PC-9 (cell line): ENCODE measurements at regions not wholly inside any gene's neighbourhood (a gene's known extent, or its start where the extent isn't known, plus 50 kb on each side); places are given as distances from the start of the nearest gene placed in this dataset.

ENCODE experiments used
- BruUV-seq: library from RNA; stranded (reverse); fragments of 400-500 nt; replicated peaks from 2 replicates; lab custom pipeline; 2021; lab: Mats Ljungman, UMichigan
- CTCF ChIA-PET: fragments of 300-600 bp; sonication (Branson Sonifier 250); formaldehyde crosslinking; loops from one replicate; lab custom pipeline; 2022; ENCODE audit warnings: antibody characterized with exemption; lab: Charles Lee
- POLR2A ChIA-PET: fragments of 300-600 bp; sonication (Branson Sonifier 250); formaldehyde crosslinking; loops from one replicate; lab custom pipeline; 2022; ENCODE audit warnings: antibody characterized with exemption; ENCODE audit not compliant: unreplicated experiment; lab: Charles Lee
- DNase-seq, 2 experiments: peaks; one replicate each; pipeline versions ENCODE4 v3.0.0 to v3.0.0-alpha.2; 2015 to 2022; ENCODE audit warnings: mixed read lengths in 1 of 2
- H2AFZ ChIP-seq: fragments of 200-600 bp; sonication (generic); 2 replicates; pipeline ENCODE4 v1.8.1; 2017; ENCODE audit warnings: antibody characterized with exemption
- H3F3A ChIP-seq: fragments of 200-600 bp; sonication (generic); 2 replicates; pipeline ENCODE4 v1.8.1; 2017; ENCODE audit warnings: antibody characterized with exemption, mild to moderate bottlenecking, low read depth; ENCODE audit not compliant: insufficient read depth
- H3K27ac ChIP-seq: fragments of 200-600 bp; sonication (generic); 2 replicates; pipeline ENCODE4 v1.6.1; 2016; ENCODE audit warnings: mixed run types
- H3K27me3 ChIP-seq: fragments of 200-600 bp; sonication (generic); 2 replicates; pipeline ENCODE4 v1.6.1; 2016; ENCODE audit warnings: low read depth, mixed run types; ENCODE audit not compliant: insufficient read depth
- H3K36me3 ChIP-seq: fragments of 200-600 bp; sonication (generic); 2 replicates; pipeline ENCODE4 v1.6.1; 2016; ENCODE audit warnings: low read depth, mixed run types
- H3K4me1 ChIP-seq: fragments of 200-600 bp; sonication (generic); replicated peaks from 2 replicates; pipeline ENCODE4 v1.6.1; 2016; ENCODE audit warnings: mixed run types; ENCODE audit not compliant: insufficient read depth
- H3K4me2 ChIP-seq: fragments of 200-600 bp; sonication (generic); 2 replicates; pipeline ENCODE4 v1.6.1; 2017; ENCODE audit warnings: mixed run types
- H3K4me3 ChIP-seq: fragments of 200-600 bp; sonication (generic); 2 replicates; pipeline ENCODE4 v1.6.1; 2016; ENCODE audit warnings: mixed run types
- H3K79me2 ChIP-seq: fragments of 200-600 bp; sonication (generic); 2 replicates; pipeline ENCODE4 v1.6.1; 2017; ENCODE audit warnings: low read depth, mixed run types
- H3K9me2 ChIP-seq: fragments of 200-600 bp; sonication (generic); 2 replicates; pipeline ENCODE4 v1.8.1; 2017; ENCODE audit warnings: mild to moderate bottlenecking; ENCODE audit not compliant: insufficient read depth
- H3K9me3 ChIP-seq: fragments of 200-600 bp; sonication (generic); 2 replicates; pipeline ENCODE4 v1.8.1; 2016; ENCODE audit warnings: low read depth; ENCODE audit not compliant: insufficient read depth
- H4K20me1 ChIP-seq: fragments of 200-600 bp; sonication (generic); 2 replicates; pipeline ENCODE4 v1.8.1; 2017; ENCODE audit not compliant: insufficient read depth
- EZH2 ChIP-seq: fragments of 200-600 bp; sonication (generic); IDR thresholded peaks from 2 replicates; pipeline ENCODE4 v1.8.0; 2017; ENCODE audit warnings: antibody characterized with exemption, low read depth
- intact Hi-C: fragments of 100-400 bp; cut with micrococcal nuclease; formaldehyde crosslinking; loops from one replicate; pipeline ENCODE4 v1.10.0; 2022; ENCODE audit not compliant: unreplicated experiment
- TF ChIP-seq, protein P1 (sequence below): fragments of 200-600 bp; sonication (generic); conservative IDR thresholded peaks from 2 replicates; pipeline ENCODE4 v1.6.1; 2017; ENCODE audit warnings: mixed run types, antibody characterized with exemption, mild to moderate bottlenecking, moderate library complexity

DNA sequence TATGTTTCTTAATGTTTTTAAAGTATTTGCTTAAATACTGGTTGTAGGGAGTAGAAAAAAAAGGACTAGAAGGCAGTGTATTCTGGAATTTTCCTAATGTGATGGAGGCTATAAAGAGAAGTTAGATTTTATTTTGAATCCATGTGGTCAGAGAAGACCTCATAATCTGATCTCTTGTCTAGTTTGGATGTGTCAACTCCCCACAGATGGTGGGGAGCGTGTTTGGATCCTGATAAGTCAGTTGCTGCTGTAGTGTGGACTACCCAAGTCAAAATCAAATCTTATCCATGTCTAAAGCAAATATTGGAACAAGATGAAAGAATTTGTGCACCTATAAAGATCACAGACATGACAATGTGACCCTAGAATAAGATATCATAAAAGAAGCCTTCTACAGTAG lies 918.0 kb downstream of the LTN1 start:
- ChIA-PET CTCF (no interaction called here), POLR2A (no interaction called here)
- Histone ChIP-seq H2AFZ (no peak overlapping the region), H3K79me2 (no peaks in the 10 kb centered on the region), H3K4me1 (no peaks in the 10 kb centered on the region), H3F3A (no peaks in the 10 kb centered on the region), H3K36me3 (no peaks in the 10 kb centered on the region), H4K20me1 (no peaks in the 10 kb centered on the region), H3K27me3 (no peaks in the 10 kb centered on the region), H3K4me2 (no peak overlapping the region), H3K27ac (no peak overlapping the region), H3K4me3 (no peak overlapping the region), H3K9me2 (no peaks in the 10 kb centered on the region), H3K9me3 (no peaks in the 10 kb centered on the region)
- no peak for TF ChIP-seq EZH2
- TF ChIP-seq, protein P1, sequence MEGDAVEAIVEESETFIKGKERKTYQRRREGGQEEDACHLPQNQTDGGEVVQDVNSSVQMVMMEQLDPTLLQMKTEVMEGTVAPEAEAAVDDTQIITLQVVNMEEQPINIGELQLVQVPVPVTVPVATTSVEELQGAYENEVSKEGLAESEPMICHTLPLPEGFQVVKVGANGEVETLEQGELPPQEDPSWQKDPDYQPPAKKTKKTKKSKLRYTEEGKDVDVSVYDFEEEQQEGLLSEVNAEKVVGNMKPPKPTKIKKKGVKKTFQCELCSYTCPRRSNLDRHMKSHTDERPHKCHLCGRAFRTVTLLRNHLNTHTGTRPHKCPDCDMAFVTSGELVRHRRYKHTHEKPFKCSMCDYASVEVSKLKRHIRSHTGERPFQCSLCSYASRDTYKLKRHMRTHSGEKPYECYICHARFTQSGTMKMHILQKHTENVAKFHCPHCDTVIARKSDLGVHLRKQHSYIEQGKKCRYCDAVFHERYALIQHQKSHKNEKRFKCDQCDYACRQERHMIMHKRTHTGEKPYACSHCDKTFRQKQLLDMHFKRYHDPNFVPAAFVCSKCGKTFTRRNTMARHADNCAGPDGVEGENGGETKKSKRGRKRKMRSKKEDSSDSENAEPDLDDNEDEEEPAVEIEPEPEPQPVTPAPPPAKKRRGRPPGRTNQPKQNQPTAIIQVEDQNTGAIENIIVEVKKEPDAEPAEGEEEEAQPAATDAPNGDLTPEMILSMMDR = no peak
- intact Hi-C loops = no loop called here
- no peak for DNase-seq
- no TSS peak for BruUV-seq

DNA sequence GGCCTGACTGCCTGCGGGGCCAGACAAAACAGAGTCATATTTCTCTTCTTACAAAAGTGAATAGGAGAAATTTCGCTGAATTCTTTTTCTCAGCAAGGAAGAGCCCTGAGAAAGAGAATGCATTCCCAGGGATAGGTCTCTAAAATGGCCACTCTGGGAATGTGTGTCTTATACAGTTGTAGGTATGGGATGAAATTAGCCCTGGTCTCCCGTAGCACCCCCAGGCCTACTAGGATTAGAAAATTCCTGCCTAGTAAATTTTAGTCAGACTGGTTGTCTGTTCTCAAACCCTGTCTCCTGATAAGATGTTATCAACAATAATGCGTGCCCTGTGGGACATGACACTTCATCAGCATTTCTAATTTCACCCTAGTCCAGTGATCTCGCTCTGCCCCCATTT lies 920.1 kb downstream of the LTN1 start:
- TF ChIP-seq EZH2 = no peak
- TF ChIP-seq, protein P1 = no peak
- POLR2A ChIA-PET = no interaction called here

DNA sequence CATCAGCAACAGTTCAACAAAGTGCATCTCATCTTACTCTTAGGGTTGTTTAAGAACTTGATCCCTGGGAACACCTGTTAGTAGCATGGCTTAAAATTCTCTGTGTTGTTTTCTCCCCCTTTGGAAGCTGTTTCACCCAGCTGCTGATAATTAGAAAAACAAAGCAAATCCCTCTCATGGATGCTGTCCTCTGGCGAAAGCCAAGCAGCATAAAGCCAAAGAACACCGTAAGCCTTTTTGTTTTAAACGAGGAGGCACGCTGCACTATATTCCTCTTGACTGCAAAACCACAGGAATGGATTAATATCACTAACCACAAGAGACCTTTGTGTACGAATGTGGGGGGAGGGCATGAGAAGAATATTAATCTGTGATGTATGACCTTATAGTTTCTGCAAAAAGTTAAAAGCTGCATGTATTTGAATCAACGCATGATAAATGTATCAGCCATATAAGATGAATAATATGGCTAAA lies 923.2 kb downstream of the LTN1 start:
- no peaks in the 10 kb centered on the region for H3K27me3 ChIP-seq
- no peak overlapping the region for H3K27ac ChIP-seq
- no peak overlapping the region for H3K4me2 ChIP-seq
- H3K4me1 ChIP-seq = no peaks in the 10 kb centered on the region
- intact Hi-C loops = no loop called here
- TF ChIP-seq, protein P1 = no peak
- no peak for TF ChIP-seq EZH2
- H3K9me3 ChIP-seq = no peaks in the 10 kb centered on the region
- no peaks in the 10 kb centered on the region for H4K20me1 ChIP-seq
- no peak for DNase-seq
- H3F3A ChIP-seq = no peaks in the 10 kb centered on the region
- no TSS peak for BruUV-seq
- CTCF ChIA-PET = no interaction called here
- POLR2A ChIA-PET = no interaction called here
- no peaks in the 10 kb centered on the region for H3K9me2 ChIP-seq
- no peak overlapping the region for H3K4me3 ChIP-seq
- H3K79me2 ChIP-seq = no peaks in the 10 kb centered on the region
- no peaks in the 10 kb centered on the region for H3K36me3 ChIP-seq
- no peak overlapping the region for H2AFZ ChIP-seq

More for the DNA sequence above, 920.1 kb downstream of the LTN1 start:
- H3K27me3 ChIP-seq = no peaks in the 10 kb centered on the region
- CTCF ChIA-PET = no interaction called here
- H2AFZ ChIP-seq = no peak overlapping the region
- H3K4me1 ChIP-seq = no peaks in the 10 kb centered on the region
- BruUV-seq = no TSS peak
- no peaks in the 10 kb centered on the region for H3K79me2 ChIP-seq
- no peaks in the 10 kb centered on the region for H3K9me3 ChIP-seq
- no peaks in the 10 kb centered on the region for H3K36me3 ChIP-seq
- no peaks in the 10 kb centered on the region for H3K9me2 ChIP-seq
- H3K4me3 ChIP-seq = no peak overlapping the region
- H3K4me2 ChIP-seq = no peak overlapping the region
- no peak for DNase-seq
- H3F3A ChIP-seq = no peaks in the 10 kb centered on the region
- H3K27ac ChIP-seq = no peak overlapping the region
- intact Hi-C loops = no loop called here
- H4K20me1 ChIP-seq = no peaks in the 10 kb centered on the region
